ENCODE measurements at regions not wholly inside any gene's neighbourhood (a gene's known extent, or its start where the extent isn't known, plus 50 kb on each side); places are given as distances from the start of the nearest gene placed in this dataset.

GRCh38 chr4:73001885-73002284 lies 67.6 kb downstream of the COX18 start:
- no peak for DNase-seq

DNA sequence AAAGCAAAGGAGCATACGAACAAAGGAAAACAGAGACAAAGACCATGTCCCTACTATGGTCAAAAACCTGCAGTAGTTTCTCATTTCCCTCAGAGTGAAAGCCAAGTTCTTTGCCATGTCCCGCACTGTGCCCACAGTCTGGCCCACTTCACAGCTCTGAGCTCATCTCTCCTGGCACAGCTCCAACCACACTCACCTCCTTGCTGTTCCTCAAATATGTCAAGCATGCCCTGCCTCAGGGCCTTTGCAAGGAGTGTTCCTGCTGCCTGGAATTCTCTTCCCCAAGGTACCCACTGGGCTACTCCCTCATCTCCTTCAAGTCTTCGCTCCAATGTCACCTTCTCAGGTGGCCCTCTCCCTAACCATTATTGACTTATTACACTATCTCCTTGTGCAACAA lies 72.1 kb downstream of the COX18 start:
- no peak for DNase-seq

DNA sequence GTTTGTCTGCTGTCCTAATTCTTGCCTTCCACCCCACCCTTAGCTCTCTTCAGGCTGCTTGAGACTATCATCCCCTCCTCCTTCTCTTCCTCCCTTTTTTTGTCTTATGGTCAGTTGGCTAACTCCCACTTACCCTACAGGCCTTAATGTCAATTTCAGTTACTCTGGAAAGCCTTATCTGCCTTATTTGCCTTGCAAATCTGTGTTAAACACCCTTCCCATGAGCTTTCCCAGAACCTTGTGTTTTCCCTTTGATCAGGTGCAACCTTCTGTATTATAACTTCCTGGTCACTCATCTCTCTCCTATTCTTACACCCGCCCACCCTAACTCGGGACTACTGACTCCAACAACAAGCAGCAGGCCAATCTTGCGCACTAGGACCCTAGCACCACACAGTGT lies 74.8 kb downstream of the COX18 start:
- no peak for DNase-seq

DNA sequence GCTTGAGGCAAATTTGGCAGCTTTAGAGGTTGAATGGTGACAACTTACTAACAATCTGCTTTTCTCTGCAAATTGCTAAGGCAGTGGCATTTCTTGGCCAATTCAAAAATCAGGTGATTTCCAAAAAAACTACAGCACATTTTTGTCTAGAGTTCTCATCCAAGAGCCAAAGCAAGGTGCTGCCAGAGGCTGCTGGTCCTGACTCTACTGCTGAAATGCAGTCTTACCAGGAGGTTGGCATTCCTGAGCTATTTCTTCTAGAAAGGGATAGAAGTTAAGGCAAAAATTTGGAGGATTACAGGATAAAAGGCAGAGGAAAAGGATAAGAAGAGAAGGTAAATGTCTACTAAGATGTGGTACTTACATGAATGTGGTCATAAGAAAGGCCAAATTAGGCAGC lies 75.6 kb downstream of the COX18 start:
- DNase-seq: no peak

DNA sequence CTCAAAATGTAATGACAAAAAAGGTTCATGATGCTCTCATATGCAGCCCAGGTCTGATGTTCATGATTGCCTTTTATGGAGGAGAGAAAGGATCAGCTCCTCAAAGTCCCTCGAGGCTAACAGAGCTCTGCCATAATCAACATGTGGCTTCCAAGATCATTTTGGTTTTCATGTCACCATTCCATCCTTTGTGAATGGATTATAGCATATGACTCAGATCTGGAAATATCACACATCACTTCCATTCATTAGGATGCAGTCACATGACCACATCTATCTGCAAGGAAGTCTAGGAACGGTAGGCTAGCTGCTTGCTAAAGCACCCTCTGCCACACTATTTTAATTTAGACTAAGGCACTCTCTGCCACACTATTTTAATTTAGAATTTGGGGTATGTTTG lies 77.6 kb downstream of the COX18 start:
- DNase-seq: no peak

DNA sequence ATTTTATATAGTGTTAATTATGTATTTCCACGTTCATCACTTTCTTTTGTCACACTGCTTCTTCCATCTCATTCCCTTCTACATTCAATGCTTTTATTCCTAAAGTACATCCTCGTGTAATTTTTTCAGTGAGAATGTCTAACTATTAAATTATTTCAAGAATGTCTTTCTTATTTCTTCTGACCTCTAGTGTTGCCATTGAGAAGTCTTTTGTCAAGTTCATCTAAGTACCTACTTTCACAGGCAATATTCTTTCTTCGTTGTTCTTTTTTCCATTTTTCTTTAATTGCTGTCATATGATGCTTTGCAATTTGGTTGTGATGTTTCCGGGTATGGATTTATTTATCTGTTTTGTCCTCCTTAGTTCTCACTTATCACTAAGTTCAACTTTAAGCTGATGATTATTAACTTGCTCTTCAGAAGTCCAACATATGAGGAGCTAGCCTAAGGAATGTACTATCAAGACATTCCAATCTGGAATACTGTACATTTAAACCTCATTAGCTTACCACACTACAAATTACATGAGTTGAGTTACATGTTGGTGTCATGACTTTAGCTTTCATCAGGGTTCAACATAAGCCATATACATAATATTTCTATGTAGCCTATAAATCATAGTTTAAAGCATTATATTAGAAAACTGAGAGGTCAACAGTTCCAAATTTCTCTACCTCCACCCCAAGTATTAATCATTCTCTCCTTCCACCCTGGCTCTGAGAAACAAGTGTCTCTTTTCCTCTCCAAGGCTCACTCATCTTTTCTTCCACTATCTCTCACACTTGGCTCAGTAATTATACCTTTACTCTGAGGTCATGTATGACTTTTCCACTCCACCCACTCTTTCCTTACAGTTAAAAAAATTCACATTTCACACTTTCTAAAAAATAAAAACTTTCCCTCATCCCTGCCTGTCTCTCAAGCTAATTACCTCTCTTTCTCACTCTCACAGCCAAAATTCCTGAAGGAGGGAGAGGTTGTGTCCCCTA lies 81.5 kb downstream of the COX18 start:
- DNase-seq: no peak

GRCh38 chr4:72984351-72984750 lies 85.2 kb downstream of the COX18 start:
- DNase-seq: no peak

GRCh38 chr4:72983709-72984108 lies 85.8 kb downstream of the COX18 start:
- DNase-seq: no peak

DNA sequence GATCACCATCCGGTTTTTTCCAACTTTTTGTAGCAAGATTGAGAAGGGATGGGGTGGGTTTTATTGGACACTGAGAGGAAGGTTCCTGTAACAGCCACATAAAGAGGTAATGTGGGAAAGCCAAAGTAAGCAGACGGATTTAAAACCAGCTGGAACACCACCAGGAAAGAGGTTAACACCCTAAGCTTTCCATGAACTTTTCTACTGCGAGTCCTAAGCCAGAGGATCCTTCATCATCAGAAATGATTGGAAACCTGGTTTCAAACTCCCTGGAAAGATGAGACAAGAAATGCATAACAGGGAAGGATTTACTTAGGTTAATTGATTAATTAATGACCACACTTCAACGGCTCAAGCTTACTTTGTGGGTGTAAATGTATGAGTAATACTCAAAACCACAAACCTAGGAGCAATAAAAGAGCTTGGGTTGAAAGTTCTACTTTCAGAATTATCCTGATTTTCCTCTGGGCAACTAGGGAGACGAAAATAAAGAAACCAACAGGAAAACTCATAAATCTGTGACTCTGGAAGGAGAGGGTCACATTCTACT lies 91.5 kb downstream of the COX18 start:
- DNase-seq: no peak

- no peak for DNase-seq
These were observed 94.1 kb downstream of the COX18 start for GRCh38 chr4:72975488-72975784.

DNA sequence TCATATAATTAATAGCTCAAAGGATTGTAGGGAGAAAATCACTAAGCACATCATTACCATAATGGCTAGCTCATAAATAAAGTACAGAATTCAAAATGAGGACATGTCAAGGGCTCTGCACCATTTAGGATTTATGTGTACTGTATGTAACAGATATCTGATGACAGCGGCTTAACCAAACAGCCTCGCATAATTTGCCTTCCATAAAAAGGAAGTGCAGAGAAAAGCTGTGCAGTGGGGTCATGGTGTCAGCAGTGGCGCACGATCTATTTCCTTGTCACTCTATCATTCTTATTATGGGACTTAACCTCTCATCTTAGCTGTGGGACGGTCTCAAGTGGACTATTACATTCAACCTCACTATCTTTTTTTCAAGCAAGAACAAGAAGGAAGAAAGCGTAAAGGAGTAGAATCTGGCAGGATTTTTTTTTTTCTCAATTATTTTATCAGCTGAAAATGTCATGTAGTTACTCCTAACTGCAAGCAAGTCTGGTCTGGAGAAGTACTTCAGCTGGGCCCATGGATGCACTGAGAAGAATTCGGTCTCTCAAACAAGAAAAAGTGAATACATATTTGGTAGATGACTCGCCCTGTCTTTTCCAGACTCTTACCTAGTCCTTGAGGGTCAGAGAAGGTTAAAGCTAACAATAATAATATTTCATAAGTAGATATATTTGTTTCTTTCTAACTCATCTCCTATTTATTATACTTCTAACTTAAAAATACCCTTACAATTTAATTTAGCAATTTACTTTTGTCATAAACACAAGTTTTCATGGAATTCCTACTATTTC lies 94.6 kb downstream of the COX18 start:
- no peak for DNase-seq

GRCh38 chr4:72971572-72971971 lies 97.9 kb downstream of the COX18 start:
- DNase-seq: no peak

- DNase-seq: no peak
These were observed 98.8 kb downstream of the COX18 start for GRCh38 chr4:72970756-72971155.

DNA sequence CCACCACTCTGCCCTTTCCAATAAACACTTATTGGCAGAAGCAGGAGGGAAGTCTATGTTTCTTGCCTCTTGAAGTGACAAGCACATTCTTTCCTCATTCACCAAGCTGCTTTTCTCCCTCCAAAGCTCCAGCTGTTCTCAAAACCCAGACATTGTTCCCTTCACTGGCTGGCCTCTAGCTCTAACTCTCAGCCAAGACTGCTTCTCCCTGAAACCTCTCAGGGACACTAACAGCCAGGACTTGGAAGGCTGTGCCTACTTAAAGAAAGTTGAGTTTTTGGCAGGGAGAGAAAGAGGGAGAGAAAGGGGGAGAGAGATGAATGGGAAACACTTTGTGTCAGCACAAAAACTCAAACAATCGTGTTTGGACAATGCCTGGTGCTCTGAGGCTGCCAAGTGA lies 99.5 kb downstream of the COX18 start:
- no peak for DNase-seq

DNA sequence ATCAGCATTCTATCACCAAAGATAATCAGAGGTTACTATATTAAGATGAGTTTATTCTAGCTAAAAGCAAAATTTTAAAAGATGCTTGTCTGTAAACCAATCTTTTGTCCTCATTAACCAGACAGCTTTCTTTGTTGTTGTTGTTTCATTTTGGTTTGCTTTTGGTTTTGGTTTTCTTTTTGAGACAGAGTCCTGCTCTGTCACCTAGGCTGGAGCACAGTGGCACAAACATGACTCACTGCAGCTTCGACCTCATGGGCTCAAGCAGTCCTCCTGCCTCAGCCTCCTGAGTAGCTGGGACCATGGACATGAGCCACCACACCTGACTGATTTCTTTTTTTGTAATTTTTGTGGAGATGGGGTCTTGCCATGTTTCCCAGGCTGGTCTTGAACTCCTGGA lies 102.9 kb downstream of the COX18 start:
- no peak for DNase-seq

DNA sequence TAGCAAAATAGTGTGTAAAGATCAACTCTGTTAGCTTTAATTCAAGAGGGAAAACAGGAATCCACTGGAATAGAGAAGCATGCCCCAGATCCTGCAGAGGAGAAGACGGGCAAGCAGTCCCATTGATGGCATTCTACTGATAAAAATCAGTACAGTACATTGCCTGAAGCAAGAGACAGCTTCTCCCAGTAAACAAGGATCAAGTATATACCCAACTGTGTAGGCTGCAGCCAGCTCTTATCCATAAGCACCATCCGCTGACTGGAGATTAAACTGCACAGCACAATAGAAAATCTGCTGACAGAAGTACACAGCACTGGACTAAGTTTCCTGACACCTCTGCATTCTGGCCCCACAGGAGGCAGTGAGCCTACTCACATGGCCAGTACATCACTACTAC lies 110.1 kb downstream of the COX18 start:
- no peak for DNase-seq

DNA sequence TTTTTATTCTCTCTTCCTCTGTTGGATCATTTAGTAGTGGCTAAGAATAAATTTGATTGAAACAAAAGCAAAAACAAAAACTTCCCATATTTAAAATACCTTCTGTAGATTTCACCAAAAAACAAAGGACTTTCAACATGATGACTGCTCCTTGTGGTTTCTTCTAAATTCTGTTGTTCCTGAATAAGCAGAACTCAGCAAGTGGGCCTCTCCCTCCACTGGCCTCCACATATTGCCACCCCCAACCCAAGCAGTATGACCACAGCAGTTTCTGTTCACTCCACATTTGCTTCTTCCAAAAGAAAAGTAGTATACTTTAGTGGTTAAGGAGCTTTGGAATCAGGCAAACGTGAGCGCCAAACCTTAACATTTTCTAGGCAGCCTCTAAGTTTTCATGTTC lies 114.7 kb downstream of the COX18 start:
- DNase-seq: no peak

DNA sequence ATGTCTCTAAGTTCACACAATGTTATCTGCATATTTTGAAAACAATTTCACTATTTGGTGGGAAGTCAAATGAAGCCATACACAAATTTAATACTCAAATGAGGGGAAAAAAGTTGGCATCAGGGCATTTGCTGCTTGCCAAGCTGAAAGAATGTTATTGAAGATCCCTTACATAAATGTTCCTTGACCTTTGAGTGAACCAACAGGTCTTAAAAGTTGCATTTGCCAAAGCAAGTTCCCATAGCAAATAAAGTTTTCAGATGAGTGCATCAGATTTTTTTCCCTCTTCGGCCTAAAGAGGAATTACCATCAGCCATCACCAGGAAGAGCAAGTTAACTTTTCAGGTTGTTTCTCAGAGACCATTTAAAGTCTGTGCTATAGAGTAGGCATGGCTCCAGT lies 115.9 kb downstream of the COX18 start:
- DNase-seq: no peak

DNA sequence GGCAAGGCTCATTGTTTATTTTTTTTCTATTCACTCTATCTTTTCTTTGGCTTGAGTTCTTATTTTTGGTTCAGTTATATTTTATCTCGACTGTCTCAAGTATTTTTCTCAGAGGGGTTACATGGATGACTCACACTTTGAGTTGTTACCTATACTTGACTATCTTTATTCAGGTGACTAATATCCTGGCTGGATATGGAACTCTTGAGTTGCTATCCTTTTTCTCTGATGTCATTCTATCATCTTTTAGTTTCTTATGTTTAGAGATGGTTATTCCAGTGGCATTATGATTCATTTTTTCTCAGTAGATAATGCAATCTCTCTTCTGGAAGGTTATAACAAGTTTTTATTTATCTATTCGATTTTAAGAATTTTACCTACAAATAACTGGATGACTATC lies 117.9 kb downstream of the COX18 start:
- DNase-seq: no peak

DNA sequence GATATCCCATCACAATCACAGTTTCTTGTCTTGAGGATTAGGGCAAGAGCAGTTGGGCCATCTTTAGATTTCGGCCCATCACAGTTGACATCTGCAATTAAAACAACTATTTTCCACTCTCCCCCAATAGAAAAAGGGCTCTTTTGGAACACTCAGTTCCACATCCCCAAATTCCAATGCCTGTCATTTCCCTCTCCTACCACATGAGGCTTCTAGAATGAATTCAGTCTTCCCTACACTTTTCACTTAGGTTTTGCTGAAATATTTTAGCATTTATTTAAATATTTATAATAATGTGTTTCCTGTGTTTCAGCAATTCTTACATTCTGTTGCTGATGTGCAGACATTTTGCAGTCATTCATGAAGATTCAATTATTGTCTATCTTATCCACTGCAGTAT lies 118.4 kb downstream of the COX18 start:
- DNase-seq: no peak

DNA sequence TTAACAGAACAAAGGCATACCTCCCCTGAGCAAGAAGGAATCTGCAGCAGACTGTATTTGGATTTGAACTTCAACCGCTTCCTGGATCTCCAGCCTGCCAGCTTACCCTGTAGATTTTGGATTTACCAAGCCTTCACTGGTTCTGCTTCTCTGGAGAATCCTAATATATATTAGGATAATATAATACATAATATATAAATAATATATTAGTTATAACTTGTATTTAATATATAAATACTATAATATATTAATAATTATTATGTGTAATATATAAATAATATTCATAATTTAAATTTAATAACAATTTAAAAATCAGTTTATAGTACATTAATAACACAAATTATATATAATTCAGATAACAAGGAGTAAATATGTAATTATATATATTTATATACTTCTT lies 121.4 kb downstream of the COX18 start:
- no peak for DNase-seq

DNA sequence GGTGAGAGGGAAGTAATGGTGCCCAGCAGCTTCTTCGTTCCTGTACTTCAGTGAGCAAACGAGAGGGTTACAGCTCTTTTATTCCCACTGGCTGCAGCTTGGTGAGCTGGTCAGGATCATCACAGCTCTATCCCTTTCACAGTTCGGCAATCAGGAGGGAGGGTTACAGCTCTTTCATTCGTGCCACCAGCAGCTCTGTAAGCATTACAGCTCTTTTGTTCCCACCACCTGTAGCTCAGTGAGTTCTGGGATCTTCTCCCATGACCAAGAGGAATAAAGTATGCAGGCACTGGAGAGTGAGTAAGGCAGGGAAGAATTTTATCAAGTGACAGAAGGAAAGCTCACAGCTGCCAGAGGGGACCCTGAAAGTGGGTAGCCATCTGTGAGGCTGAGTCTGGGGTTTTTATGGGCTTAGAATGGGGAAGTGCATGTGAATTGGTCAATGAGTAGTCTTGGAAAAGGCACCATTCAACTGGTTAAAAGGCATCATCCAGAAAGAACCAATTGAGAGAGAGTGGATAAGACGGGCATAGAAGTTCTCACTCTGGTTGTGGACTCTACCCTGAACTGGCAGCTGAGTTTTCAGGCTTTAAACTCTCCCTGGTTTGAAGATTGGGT lies 123.7 kb downstream of the COX18 start:
- no peak for DNase-seq

DNA sequence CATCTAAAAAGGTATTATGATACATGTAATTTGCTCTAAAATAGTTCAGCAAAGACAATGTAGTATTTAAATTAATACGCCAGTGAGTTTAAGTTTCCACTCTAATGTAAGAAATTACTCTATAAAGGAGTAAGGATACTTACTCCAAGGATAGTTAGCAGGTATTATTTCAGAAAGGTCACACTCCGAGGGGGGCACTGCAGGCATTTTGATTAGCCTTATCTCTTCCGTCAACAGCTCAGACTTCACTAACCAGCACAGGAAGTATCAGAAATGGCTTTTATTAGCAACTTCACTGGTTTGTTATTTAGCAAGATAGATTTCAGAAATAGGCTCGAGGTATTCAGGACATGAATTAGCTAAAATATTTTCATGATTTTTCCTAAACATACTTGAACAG lies 127.0 kb downstream of the COX18 start:
- DNase-seq: no peak

GRCh38 chr4:72938516-72938915 lies 131.0 kb downstream of the COX18 start:
- DNase-seq: no peak
